ENCODE measurements at regions not wholly inside any gene's neighbourhood (a gene's known extent, or its start where the extent isn't known, plus 50 kb on each side); places are given as distances from the start of the nearest gene placed in this dataset.

DNA sequence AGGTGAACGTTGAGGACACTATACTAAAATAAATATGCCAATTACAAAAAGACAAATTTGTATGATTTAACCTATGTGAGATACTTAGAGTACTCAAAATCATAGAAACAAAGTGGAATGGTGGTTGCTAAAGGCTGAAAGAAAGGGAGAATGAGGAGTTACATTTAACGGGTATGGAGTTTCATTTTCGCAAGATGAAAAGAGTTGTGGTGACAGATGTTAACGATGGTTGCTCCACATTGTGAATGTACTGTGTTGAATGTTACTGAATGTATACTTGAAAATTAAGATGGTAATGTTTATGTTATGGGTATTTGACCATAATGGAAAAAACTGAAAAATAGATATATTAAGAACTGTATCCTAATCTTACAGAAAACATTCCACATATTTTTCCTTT, 51.3 kb upstream of the MOCS2 start:
- TF ChIP-seq, protein P1, sequence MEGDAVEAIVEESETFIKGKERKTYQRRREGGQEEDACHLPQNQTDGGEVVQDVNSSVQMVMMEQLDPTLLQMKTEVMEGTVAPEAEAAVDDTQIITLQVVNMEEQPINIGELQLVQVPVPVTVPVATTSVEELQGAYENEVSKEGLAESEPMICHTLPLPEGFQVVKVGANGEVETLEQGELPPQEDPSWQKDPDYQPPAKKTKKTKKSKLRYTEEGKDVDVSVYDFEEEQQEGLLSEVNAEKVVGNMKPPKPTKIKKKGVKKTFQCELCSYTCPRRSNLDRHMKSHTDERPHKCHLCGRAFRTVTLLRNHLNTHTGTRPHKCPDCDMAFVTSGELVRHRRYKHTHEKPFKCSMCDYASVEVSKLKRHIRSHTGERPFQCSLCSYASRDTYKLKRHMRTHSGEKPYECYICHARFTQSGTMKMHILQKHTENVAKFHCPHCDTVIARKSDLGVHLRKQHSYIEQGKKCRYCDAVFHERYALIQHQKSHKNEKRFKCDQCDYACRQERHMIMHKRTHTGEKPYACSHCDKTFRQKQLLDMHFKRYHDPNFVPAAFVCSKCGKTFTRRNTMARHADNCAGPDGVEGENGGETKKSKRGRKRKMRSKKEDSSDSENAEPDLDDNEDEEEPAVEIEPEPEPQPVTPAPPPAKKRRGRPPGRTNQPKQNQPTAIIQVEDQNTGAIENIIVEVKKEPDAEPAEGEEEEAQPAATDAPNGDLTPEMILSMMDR (conservative IDR thresholded peaks at IDR 0.05; ENCODE audit: low read length) = no peak
- no peak for DNase-seq (ENCODE audit: low read depth)
- H3K4me3 ChIP-seq (ENCODE audit: low read length) = no peak overlapping the region

DNA sequence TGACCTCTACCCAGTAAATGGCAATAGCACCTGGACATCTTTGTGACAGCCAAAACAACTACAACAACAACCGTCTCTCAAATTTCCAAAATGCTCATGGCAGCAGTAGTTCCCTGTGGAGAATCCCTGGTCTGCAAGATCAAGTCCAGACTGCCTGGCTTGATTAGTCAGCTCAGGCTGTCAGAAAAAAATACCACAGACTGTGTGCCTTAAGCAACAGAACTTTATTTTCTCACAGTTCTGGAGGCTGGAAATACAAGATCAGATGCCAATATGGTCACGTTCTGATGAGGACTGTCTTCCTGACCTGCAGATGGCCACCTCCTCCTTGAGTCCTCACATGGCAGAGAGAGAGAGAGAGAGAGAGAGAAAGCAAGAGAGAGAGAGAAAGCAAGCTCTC, 52.3 kb upstream of the MOCS2 start:
- TF ChIP-seq, protein P1 (conservative IDR thresholded peaks at IDR 0.05; ENCODE audit: low read length) = no peak
- DNase-seq (ENCODE audit: low read depth) = peak; percentile 87
- no peak overlapping the region for H3K4me3 ChIP-seq (ENCODE audit: low read length)

DNA sequence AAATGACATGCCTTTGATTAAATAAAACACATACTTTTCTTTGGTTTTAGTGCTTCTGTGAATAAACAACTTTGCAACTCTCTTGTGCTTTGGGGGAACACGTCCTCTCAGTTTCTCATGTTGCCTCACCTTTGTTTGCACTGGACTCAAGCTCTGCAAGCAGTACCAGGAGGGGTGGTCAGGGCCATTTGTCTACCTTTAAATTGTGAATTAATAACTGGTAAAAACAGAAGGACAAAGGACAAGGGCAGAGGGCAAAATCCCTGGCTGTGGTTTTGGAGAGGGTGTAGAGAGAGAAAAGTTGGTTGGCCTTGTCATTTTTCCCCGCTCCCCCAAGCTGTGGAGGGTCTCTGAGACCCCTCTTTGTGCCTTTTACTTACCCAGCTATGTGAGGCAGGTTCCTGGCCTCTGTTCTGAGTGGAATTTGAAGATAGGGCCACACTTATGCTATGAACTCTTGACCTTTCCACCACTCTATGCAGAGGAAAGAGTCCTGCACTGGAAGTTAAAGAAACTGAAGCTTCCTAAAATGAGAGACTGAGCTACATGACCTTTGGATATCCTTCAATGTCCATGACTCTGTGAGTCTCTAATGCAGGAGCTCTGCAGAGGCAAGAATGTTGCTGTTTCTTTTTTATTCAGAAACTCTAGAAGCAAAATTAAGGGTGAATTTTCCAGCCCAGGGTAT, 55.1 kb upstream of the MOCS2 start:
- DNase-seq (ENCODE audit: low read depth) = no peak
- no peak overlapping the region for H3K4me3 ChIP-seq (ENCODE audit: low read length)
- TF ChIP-seq, protein P1 (conservative IDR thresholded peaks at IDR 0.05; ENCODE audit: low read length) = no peak

DNA sequence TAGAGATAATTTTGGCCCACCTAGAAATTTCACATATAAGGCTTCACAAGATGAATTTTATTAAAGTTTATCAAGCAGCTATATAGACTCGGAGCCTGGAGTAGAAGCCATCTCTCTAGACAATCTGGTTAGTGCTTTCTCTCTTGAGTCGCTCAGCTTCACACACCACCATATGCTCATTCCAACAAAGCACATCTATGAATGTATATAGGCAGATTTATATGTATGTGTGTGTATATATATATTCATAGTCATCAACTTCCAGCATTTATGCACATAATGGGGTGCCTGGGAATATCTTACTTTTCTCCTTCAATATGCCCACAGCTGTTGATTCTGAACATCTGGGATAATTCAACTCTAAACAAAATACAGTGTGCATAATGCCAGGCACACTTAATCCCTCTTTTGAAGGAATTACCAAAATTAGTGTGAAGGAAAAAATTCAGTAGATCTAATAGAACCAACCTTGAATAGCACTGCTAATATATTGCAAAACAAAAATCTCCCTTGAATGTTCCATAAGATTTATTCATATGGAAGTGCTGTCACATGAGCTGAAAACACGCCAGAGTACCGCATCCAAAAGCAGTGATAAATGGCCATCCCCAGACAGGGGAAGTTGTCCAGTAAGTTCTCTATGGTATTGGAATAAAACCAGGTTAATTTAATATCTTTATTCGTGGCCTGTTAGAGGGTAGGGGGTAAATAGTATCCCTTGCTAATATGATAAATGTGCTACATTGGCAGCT, 56.0 kb upstream of the MOCS2 start:
- TF ChIP-seq, protein P1 (conservative IDR thresholded peaks at IDR 0.05; ENCODE audit: low read length) = no peak
- no peak overlapping the region for H3K4me3 ChIP-seq (ENCODE audit: low read length)
- no peak for DNase-seq (ENCODE audit: low read depth)

DNA sequence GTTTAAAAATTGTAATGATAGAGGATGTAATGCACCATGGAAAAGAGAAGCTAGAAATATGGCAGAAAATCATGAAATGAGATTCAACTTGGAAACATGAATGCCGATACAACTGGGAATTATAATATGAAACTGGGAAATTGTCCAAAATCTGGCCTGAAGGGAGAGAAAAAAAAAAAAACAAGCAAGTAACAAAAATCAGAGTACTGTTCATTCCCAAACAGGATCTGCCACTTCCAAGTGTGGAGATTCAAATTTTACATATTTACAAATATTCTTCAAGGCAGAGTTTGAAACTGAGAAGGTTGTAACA, 56.6 kb upstream of the MOCS2 start:
- no peak overlapping the region for H3K4me3 ChIP-seq (ENCODE audit: low read length)
- TF ChIP-seq, protein P1 (conservative IDR thresholded peaks at IDR 0.05; ENCODE audit: low read length) = no peak
- DNase-seq (ENCODE audit: low read depth) = peak; percentile 24

DNA sequence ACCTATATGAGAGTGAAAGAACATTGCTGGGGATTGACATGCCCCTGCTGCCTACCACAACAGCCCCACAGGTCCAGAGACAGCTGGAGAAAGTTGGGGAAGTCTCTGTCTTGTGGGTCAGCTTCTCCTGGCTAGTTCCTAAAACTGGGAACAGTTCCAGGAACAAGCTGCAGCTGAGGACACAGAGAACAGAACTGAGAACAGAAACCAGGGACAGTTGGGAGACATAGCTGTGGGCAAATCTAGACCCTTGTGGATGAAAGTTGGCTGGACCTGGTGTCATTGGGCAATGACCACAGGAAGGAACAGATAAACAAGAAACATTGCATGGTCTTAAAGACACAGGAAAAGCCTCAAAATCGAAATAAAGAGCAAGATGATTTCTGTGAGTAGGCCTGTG, 58.3 kb upstream of the MOCS2 start:
- TF ChIP-seq, protein P1 (conservative IDR thresholded peaks at IDR 0.05; ENCODE audit: low read length) = no peak
- DNase-seq (ENCODE audit: low read depth) = peak; percentile 82
- no peak overlapping the region for H3K4me3 ChIP-seq (ENCODE audit: low read length)

DNA sequence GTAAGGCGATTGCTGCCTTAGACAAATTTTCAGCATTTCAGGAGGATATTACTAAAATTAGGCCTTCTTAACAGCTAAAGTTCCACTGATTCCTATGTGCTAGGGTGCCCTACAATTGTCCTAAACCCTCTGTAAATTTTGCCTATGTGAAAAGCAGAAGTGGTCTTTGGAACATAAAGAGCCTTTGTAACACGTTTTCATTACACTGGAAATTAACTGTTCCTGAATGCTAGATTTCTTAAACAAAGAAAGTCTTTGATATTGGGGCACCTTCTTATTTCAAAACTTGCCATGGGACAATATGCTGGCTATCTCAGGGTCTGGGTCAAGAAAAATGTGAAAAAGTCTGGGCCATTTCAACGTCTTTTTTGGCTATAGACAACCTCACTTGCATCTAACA, 60.4 kb upstream of the MOCS2 start:
- TF ChIP-seq, protein P1 (conservative IDR thresholded peaks at IDR 0.05; ENCODE audit: low read length) = no peak
- H3K4me3 ChIP-seq (ENCODE audit: low read length) = no peak overlapping the region
- DNase-seq (ENCODE audit: low read depth) = no peak

All from AG10803 (cell line).